SK-N-MC (cell line): ENCODE measurements at regions not wholly inside any gene's neighbourhood (a gene's known extent, or its start where the extent isn't known, plus 50 kb on each side); places are given as distances from the start of the nearest gene placed in this dataset.

Source experiments
- DNase-seq: peaks from one replicate; pipeline ENCODE4 v3.0.0-alpha.2; 2011; ENCODE audit warnings: low read depth, low spot score
- H3K27ac ChIP-seq: fragments of 200-600 bp; sonication (generic); 2 replicates; pipeline ENCODE4 v1.5.1; 2016; ENCODE audit warnings: mixed run types
- H3K36me3 ChIP-seq: fragments of 200-600 bp; sonication (generic); 2 replicates; pipeline ENCODE4 v1.6.1; 2017; ENCODE audit warnings: antibody characterized with exemption, low read length, mixed read lengths; ENCODE audit not compliant: insufficient read depth
- H3K4me3 ChIP-seq: fragments of 200-600 bp; sonication (generic); 2 replicates; pipeline ENCODE4 v1.5.1; 2016
- H3K9ac ChIP-seq: fragments of 200-600 bp; sonication (generic); 2 replicates; pipeline ENCODE4 v1.8.0; 2017; ENCODE audit warnings: mixed run types, mixed read lengths; ENCODE audit not compliant: insufficient read length
- H3K9me3 ChIP-seq: fragments of 200-600 bp; sonication (generic); 2 replicates; pipeline ENCODE4 v1.6.1; 2017; ENCODE audit warnings: low read depth, mild to moderate bottlenecking, antibody characterized with exemption, low read length, moderate library complexity, mixed read lengths
- EZH2 ChIP-seq: fragments of 200-600 bp; sonication (generic); IDR thresholded peaks from one replicate; pipeline ENCODE4 v1.6.1; 2017; ENCODE audit warnings: antibody characterized with exemption
- FOXP2 ChIP-seq: optimal IDR thresholded peaks from 2 replicates; pipeline ENCODE3; 2011; ENCODE audit warnings: mild to moderate bottlenecking, moderate library complexity; ENCODE audit not compliant: insufficient read depth; ENCODE audit errors: extremely low read length, control extremely low read depth
- POLR2AphosphoS5 ChIP-seq: IDR thresholded peaks from 2 replicates; pipeline ENCODE4 v1.6.1; 2012; ENCODE audit warnings: mild to moderate bottlenecking, low read depth, low read length, borderline replicate concordance

GRCh38 chr18:67728364-67728763, 211.8 kb upstream of the DSEL start:
- TF ChIP-seq EZH2: no peak
- Histone ChIP-seq H3K9ac (no peak overlapping the region), H3K9me3 (no peaks in the 10 kb centered on the region), H3K4me3 (no peak overlapping the region), H3K36me3 (no peaks in the 10 kb centered on the region), H3K27ac (no peak overlapping the region)
- DNase-seq: no peak

DNA sequence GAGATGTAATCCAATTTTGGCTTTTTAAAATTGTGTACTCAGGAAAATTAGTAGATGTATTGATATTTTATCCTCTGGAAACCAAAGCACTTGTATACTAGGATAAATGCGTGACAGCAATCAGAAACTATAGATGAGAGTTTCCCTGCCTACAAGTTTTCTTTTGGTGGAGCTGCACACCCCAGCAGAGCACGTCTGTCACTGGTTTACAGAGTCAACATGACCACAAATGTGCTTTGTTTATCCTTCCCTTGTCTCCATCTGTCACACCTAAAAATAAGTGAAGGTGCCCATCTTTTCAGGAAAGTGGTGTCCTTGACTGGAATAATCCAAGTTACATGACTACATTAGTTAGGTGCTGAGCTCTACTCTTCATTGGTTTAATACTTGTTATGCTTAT, 210.4 kb upstream of the DSEL start:
- no peak for DNase-seq
- Histone ChIP-seq H3K4me3 (no peak overlapping the region), H3K9me3 (no peaks in the 10 kb centered on the region), H3K36me3 (no peaks in the 10 kb centered on the region), H3K9ac (no peak overlapping the region), H3K27ac (no peak overlapping the region)
- no peak for TF ChIP-seq POLR2AphosphoS5
- no peak for TF ChIP-seq FOXP2
- no peak for TF ChIP-seq EZH2

DNA sequence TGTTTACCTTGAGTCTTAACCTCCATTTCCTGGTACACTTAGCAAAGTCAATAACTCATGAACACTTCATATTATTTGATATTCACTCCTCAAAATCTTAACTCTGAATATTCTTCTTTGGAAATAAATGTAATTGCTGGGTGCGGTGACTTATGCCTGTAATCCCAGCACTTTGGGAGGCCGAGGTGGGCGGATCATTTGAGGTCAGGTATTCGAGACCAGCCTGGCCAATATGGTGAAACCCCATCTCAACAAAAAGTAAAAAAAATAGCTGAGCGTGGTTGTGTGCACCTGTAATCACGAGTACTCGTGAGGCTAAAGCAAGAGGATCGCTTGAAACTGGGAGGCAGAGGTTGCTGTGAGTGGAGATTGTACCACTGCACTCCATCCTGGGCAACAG, 201.3 kb upstream of the DSEL start:
- no peak overlapping the region for H3K4me3 ChIP-seq
- TF ChIP-seq EZH2 (no peak), FOXP2 (no peak), POLR2AphosphoS5 (no peak)

DNA sequence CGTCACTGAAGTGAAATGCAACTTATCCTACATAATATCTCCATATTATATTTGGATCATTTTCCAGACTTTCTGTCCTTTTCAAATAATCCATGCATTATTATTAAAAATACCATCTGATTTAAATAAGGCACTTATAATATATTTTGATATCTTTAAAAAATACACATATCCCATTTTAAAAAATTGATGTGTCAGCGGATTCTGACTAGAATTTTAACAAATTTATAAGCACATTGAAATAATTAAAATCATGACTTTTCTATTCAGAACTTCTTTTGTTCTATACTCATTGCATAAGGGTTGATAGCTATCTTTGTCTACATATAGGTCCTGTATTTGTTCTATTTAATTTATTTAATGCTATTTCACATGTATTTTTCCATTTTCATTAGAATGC, 199.0 kb upstream of the DSEL start:
- TF ChIP-seq POLR2AphosphoS5 (no peak), EZH2 (no peak), FOXP2 (no peak)
- DNase-seq: no peak
- no peak overlapping the region for H3K4me3 ChIP-seq
- H3K27ac ChIP-seq: no peak overlapping the region
- H3K9ac ChIP-seq: no peak overlapping the region
- no peaks in the 10 kb centered on the region for H3K36me3 ChIP-seq
- H3K9me3 ChIP-seq: no peaks in the 10 kb centered on the region

More for the DNA sequence above, 201.3 kb upstream of the DSEL start:
- H3K9ac ChIP-seq: no peak overlapping the region
- no peaks in the 10 kb centered on the region for H3K36me3 ChIP-seq
- no peak for DNase-seq
- no peak overlapping the region for H3K27ac ChIP-seq
- H3K9me3 ChIP-seq: no peaks in the 10 kb centered on the region

DNA sequence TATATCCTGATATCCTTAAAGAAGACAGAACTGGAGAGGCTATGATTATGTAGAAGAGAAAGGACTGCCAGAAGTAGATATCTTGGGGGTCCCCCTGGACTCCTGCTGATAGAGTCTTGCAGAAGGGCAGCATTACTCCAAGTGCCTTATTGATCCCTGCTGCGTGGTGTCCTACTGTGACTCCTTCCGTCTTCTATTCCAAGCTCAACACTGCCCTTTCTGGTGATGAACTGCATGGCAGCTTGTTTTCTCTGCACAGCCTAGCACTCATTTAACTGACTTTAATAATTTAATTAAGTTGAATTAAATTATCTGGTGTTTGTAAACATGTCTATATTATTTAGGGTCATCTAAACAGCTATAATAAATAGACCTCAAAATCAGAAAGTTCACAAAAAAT, 194.1 kb upstream of the DSEL start:
- Histone ChIP-seq H3K36me3 (no peaks in the 10 kb centered on the region), H3K9me3 (no peaks in the 10 kb centered on the region), H3K9ac (no peak overlapping the region), H3K27ac (no peak overlapping the region), H3K4me3 (no peak overlapping the region)
- no peak for TF ChIP-seq EZH2
- no peak for TF ChIP-seq POLR2AphosphoS5
- no peak for TF ChIP-seq FOXP2
- no peak for DNase-seq

DNA sequence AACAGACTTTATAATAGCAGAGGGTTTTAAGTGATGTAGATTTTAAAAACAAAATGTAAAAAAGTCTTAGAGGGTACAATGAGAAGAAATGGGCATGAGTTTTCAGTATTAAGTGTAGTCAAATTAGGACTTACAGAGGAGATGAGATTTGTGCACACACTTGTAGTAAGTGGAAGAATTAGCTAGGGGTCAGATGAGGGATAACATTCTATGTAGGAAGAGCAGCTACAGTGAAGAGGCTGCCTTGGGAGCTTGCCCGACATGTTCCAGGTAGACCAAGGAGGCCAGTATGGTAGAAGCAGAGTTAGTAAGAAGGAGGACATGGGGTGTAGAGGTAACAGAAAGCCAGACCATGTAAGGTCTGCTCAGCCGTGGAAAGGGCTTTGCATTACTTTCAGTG, 189.2 kb upstream of the DSEL start:
- Histone ChIP-seq H3K4me3 (no peak overlapping the region), H3K36me3 (no peaks in the 10 kb centered on the region), H3K9me3 (no peaks in the 10 kb centered on the region), H3K9ac (no peak overlapping the region), H3K27ac (no peak overlapping the region)
- TF ChIP-seq EZH2 (no peak), POLR2AphosphoS5 (no peak), FOXP2 (no peak)
- no peak for DNase-seq

- no peak for DNase-seq
- Histone ChIP-seq H3K9me3 (no peaks in the 10 kb centered on the region), H3K36me3 (no peaks in the 10 kb centered on the region), H3K9ac (no peak overlapping the region), H3K27ac (no peak overlapping the region), H3K4me3 (no peak overlapping the region)
- TF ChIP-seq EZH2 (no peak), FOXP2 (no peak), POLR2AphosphoS5 (no peak)
These were observed 179.2 kb upstream of the DSEL start for GRCh38 chr18:67695684-67696083.

- DNase-seq: no peak
- H3K27ac ChIP-seq: no peak overlapping the region
- no peaks in the 10 kb centered on the region for H3K36me3 ChIP-seq
- no peak overlapping the region for H3K4me3 ChIP-seq
- TF ChIP-seq FOXP2 (no peak), POLR2AphosphoS5 (no peak), EZH2 (no peak)
- no peaks in the 10 kb centered on the region for H3K9me3 ChIP-seq
- H3K9ac ChIP-seq: no peak overlapping the region
These were observed 178.3 kb upstream of the DSEL start for GRCh38 chr18:67694787-67695186.

GRCh38 chr18:67692811-67693210, 176.3 kb upstream of the DSEL start:
- Histone ChIP-seq H3K9ac (no peak overlapping the region), H3K9me3 (no peaks in the 10 kb centered on the region), H3K4me3 (no peak overlapping the region), H3K36me3 (no peaks in the 10 kb centered on the region), H3K27ac (no peak overlapping the region)
- no peak for TF ChIP-seq POLR2AphosphoS5
- no peak for TF ChIP-seq EZH2
- TF ChIP-seq FOXP2: no peak
- DNase-seq: no peak
